Loucy (cell line): ENCODE measurements at regions not wholly inside any gene's neighbourhood (a gene's known extent, or its start where the extent isn't known, plus 50 kb on each side); places are given as distances from the start of the nearest gene placed in this dataset.

ENCODE experiments used
- CTCF ChIP-seq: fragments of 200-600 bp; sonication (generic); conservative IDR thresholded peaks from 2 replicates; pipeline ENCODE4 v1.5.1; 2014; ENCODE audit warnings: mild to moderate bottlenecking, antibody characterized with exemption, low read length
- EZH2phosphoT487 ChIP-seq: fragments of 200-600 bp; IDR thresholded peaks from 2 replicates; pipeline ENCODE4 v1.6.1; 2018; ENCODE audit warnings: antibody characterized with exemption, mild to moderate bottlenecking, moderate library complexity, borderline replicate concordance

GRCh38 chr12:84128117-84128991 is 784.2 kb downstream of the SLC6A15 start:
- TF ChIP-seq CTCF: no peak
- no peak for TF ChIP-seq EZH2phosphoT487
